Peyer's patch (tissue), 4 donors: ENCODE measurements at regions not wholly inside any gene's neighbourhood (a gene's known extent, or its start where the extent isn't known, plus 50 kb on each side); places are given as distances from the start of the nearest gene placed in this dataset.

ENCODE experiments used
- DNase-seq, 3 donors: peaks; one replicate each; pipeline ENCODE4 v3.0.0-alpha.2; 2017 to 2019
- H3K27ac ChIP-seq, 4 donors: fragments of 200-600 bp; sonication (generic); one replicate each; pipeline ENCODE4 v1.5.1; 2016 to 2019
- H3K27me3 ChIP-seq, 2 donors: fragments of 200-600 bp; sonication (generic); one replicate each; pipeline ENCODE4 v1.5.1; 2019
- H3K36me3 ChIP-seq, 3 donors: fragments of 200-600 bp; sonication (generic); one replicate each; pipeline ENCODE4 v1.5.1; 2016 to 2019
- H3K4me1 ChIP-seq, 4 donors: fragments of 200-600 bp; sonication (generic); one replicate each; pipeline ENCODE4 v1.5.1; 2016 to 2019
- H3K4me3 ChIP-seq, 4 donors: fragments of 200-600 bp; sonication (generic); 1 replicate in 3 of 4; 2 replicates in 1 of 4; pipeline ENCODE4 v1.5.1; 2016 to 2019; ENCODE audit warnings: mild to moderate bottlenecking in 1 of 4
- H3K9me3 ChIP-seq, 4 donors: fragments of 200-600 bp; sonication (generic); one replicate each; pipeline ENCODE4 v1.5.1; 2016 to 2019; ENCODE audit warnings: mild to moderate bottlenecking in 1 of 4
- POLR2A ChIP-seq, 2 donors: fragments of 450-650 bp; IDR thresholded peaks; one replicate each; pipeline ENCODE4 v1.5.1; 2017; ENCODE audit warnings: antibody characterized with exemption in 2 of 2, mild to moderate bottlenecking in 2 of 2, moderate library complexity in 2 of 2
- TF ChIP-seq, protein P1 (sequence below), 6 experiments: fragments of 450-650 bp in 4 of 6; fragments of 200-600 bp in 2 of 6; sonication (generic) in 1 of 6; IDR thresholded peaks; one replicate each; pipeline ENCODE4 v1.5.1; 2017 to 2019; ENCODE audit warnings: antibody characterized with exemption in 6 of 6, mild to moderate bottlenecking in 3 of 6, moderate library complexity in 1 of 6

- H3K36me3 ChIP-seq, result no peaks in the 10 kb centered on the region
- H3K9me3 ChIP-seq, result no peaks in the 10 kb centered on the region
- no peaks in the 10 kb centered on the region for H3K4me1 ChIP-seq
- DNase-seq, result no peak
- H3K4me3 ChIP-seq, result no peak overlapping the region
- no peaks in the 10 kb centered on the region for H3K27me3 ChIP-seq
- no peak overlapping the region for H3K27ac ChIP-seq
- no peak for TF ChIP-seq POLR2A (IDR thresholded peaks at IDR 0.05)
- TF ChIP-seq, protein P1, sequence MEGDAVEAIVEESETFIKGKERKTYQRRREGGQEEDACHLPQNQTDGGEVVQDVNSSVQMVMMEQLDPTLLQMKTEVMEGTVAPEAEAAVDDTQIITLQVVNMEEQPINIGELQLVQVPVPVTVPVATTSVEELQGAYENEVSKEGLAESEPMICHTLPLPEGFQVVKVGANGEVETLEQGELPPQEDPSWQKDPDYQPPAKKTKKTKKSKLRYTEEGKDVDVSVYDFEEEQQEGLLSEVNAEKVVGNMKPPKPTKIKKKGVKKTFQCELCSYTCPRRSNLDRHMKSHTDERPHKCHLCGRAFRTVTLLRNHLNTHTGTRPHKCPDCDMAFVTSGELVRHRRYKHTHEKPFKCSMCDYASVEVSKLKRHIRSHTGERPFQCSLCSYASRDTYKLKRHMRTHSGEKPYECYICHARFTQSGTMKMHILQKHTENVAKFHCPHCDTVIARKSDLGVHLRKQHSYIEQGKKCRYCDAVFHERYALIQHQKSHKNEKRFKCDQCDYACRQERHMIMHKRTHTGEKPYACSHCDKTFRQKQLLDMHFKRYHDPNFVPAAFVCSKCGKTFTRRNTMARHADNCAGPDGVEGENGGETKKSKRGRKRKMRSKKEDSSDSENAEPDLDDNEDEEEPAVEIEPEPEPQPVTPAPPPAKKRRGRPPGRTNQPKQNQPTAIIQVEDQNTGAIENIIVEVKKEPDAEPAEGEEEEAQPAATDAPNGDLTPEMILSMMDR (IDR thresholded peaks at IDR 0.05), result no peak
Observed at GRCh38 chr13:65762012-65762411, 1468.1 kb downstream of the PCDH9 start.

DNA sequence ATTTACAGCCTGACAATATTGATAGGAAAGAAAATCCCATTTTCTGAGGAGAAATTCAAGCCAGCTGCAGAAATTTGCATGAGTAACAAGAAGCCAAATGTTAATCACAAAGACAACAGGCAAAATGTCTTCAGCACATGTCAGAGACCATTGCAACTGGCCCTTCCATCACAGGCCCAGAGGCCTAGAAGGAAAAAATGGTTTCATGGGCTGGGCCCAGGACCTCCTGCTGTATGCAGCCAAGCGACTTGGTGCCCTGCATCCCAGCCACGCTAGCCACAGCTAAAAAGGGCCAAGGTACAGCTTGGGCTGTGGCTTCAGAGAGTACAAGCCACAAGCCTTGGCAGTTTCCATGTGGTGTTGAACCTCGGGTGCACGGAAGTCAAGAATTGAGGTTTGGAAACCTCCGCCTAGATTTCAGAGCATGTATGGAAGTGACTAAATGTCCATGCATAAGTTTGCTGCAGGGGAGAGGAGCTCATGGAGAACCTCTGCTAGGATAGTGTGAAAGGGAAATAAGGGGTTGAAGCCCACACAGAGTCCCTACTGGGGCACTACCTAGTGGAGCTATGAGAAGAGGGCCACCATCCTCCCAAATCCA lies 1474.0 kb downstream of the PCDH9 start:
- Histone ChIP-seq H3K27ac (no peak overlapping the region), H3K27me3 (no peaks in the 10 kb centered on the region), H3K36me3 (no peaks in the 10 kb centered on the region), H3K4me1 (no peaks in the 10 kb centered on the region), H3K4me3 (no peak overlapping the region), H3K9me3 (peaks cover 0 to 6% (median 0%) of the 10 kb centered on the region in 4 donors)
- no peak for DNase-seq
- TF ChIP-seq, protein P1 (IDR thresholded peaks at IDR 0.05), result no peak
- no peak for TF ChIP-seq POLR2A (IDR thresholded peaks at IDR 0.05)

DNA sequence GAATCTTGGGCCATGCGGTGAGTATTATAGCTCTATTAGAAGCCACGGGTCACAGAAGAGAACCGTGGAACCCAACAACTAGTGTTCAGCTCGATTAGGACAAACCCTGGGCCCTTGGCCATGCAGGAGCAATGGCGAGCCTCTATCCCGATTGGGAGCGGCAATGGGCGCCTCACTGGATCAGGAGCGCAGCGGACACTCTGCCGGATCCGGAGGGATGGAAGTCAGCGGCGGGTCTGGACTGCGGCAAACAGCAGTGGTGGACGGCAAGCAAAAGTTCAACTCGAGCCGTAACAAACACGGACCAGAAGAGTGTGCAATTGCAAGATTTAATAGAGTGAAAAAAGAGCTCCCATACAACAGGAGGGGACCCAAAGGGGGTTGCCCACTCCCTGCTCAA lies 1481.9 kb downstream of the PCDH9 start:
- DNase-seq, result no peak

DNA sequence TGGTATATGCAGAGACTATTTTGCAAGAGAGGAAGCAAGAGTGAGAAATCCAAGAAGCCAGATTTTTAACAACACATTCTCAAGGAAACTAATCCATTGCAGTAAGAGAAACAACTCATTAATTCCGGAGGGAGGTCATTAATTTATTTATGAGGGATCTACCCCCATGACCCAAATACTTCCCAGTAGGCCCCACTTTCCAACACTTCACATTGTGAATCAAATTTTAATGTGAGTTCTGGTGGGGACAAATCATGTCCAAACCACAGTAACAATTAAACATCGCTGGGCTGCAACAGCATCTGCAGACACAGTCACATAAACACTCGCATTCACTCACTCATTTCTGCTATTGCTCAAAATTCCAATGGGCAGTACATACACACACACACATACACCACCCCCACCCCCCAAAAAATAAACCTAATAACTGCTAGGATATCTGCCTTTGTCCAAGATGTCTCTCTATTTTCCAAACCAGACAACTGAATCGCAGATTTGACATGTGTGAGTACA lies 1483.7 kb downstream of the PCDH9 start:
- Histone ChIP-seq H3K4me1 (no peaks in the 10 kb centered on the region), H3K4me3 (no peak overlapping the region), H3K36me3 (no peaks in the 10 kb centered on the region), H3K27ac (no peak overlapping the region), H3K27me3 (no peaks in the 10 kb centered on the region), H3K9me3 (no peaks in the 10 kb centered on the region)
- TF ChIP-seq, protein P1 (IDR thresholded peaks at IDR 0.05), result no peak
- no peak for TF ChIP-seq POLR2A (IDR thresholded peaks at IDR 0.05)
- DNase-seq, result no peak

More for the DNA sequence above, 1481.9 kb downstream of the PCDH9 start:
- no peak for TF ChIP-seq POLR2A (IDR thresholded peaks at IDR 0.05)
- TF ChIP-seq, protein P1 (IDR thresholded peaks at IDR 0.05), result no peak
- no peak overlapping the region for H3K27ac ChIP-seq
- H3K4me3 ChIP-seq, result no peak overlapping the region
- no peaks in the 10 kb centered on the region for H3K27me3 ChIP-seq
- H3K36me3 ChIP-seq, result no peaks in the 10 kb centered on the region
- H3K9me3 ChIP-seq, result no peaks in the 10 kb centered on the region
- H3K4me1 ChIP-seq, result no peaks in the 10 kb centered on the region

GRCh38 chr13:65744836-65745235 lies 1485.3 kb downstream of the PCDH9 start:
- no peak for DNase-seq
- H3K4me1 ChIP-seq, result no peaks in the 10 kb centered on the region
- TF ChIP-seq, protein P1 (IDR thresholded peaks at IDR 0.05), result no peak
- no peak for TF ChIP-seq POLR2A (IDR thresholded peaks at IDR 0.05)

More at GRCh38 chr13:65744836-65745235, 1485.3 kb downstream of the PCDH9 start:
- Histone ChIP-seq H3K4me3 (no peak overlapping the region), H3K9me3 (no peaks in the 10 kb centered on the region), H3K27me3 (no peaks in the 10 kb centered on the region), H3K27ac (no peak overlapping the region), H3K36me3 (no peaks in the 10 kb centered on the region)
